ENCODE measurements at regions not wholly inside any gene's neighbourhood (a gene's known extent, or its start where the extent isn't known, plus 50 kb on each side); places are given as distances from the start of the nearest gene placed in this dataset.

DNA sequence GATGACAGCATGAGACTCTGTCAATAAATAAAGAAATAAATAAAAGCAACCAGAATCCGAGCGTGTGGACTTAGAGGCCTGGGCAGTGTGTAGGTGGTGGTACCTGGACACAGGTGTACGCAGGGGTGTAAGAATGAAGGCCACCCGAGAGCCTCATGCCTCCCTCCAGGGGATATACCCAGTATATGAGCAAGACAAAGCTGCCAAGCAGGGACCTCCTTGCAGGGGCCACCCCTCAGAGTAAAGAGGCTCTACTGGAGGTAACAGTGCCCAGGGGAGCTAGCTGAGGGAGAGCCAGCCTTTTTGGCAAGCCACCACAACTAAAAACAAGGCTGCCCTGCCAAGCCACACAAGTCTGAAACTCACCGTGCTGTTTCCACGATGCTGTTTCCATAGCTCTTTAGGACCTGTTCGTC lies 179.2 kb upstream of the RAB4A start:
- no peak overlapping the region for H3K4ac ChIP-seq (ENCODE audit: low read depth in 1 of 2, low read length in 2 of 2)
- H2BK120ac ChIP-seq (ENCODE audit: low read depth, low read length) = no peak overlapping the region
- no peak for DNase-seq
- no peaks in the 10 kb centered on the region for H3K4me1 ChIP-seq (ENCODE audit: control insufficient read depth, insufficient read depth, low read depth, low read length)
- H2BK15ac ChIP-seq (ENCODE audit: low read depth, poor library complexity, severe bottlenecking) = no peak overlapping the region
- no peak overlapping the region for H3K4me2 ChIP-seq (ENCODE audit: low read length, poor library complexity, severe bottlenecking)
- no peaks in the 10 kb centered on the region for H3K9me3 ChIP-seq (ENCODE audit: control insufficient read depth, low read length)
- no peaks in the 10 kb centered on the region for H3K36me3 ChIP-seq (ENCODE audit: control insufficient read depth in 1 of 2, insufficient read depth in 2 of 2, low read depth in 1 of 2, low read length in 2 of 2)
- H4K8ac ChIP-seq (ENCODE audit: low read length) = no peak overlapping the region
- 93% methylated on average over 7 of the region's 7 CpGs for WGBS
- no peak overlapping the region for H2AK5ac ChIP-seq (ENCODE audit: low read length, severe bottlenecking)
- no peak overlapping the region for H3K27ac ChIP-seq (ENCODE audit: low read length, poor library complexity, severe bottlenecking)
- no peak overlapping the region for H3K23ac ChIP-seq (ENCODE audit: low read length in 2 of 2)
- no peak overlapping the region for H3K18ac ChIP-seq (ENCODE audit: low read depth in 1 of 2, low read length in 2 of 2)
- H2BK5ac ChIP-seq (ENCODE audit: low read depth, low read length, poor library complexity, severe bottlenecking) = no peak overlapping the region
- no peak overlapping the region for H3K14ac ChIP-seq (ENCODE audit: low read length in 2 of 2)
- no peak overlapping the region for H2BK12ac ChIP-seq (ENCODE audit: low read length in 2 of 2)
- H2AFZ ChIP-seq (ENCODE audit: low read depth, low read length) = no peak overlapping the region
- no peak overlapping the region for H4K91ac ChIP-seq (ENCODE audit: low read length)
- H3K27me3 ChIP-seq (ENCODE audit: control insufficient read depth in 1 of 2, insufficient read depth in 1 of 2, low read length in 2 of 2) = peaks cover 32 to 38% of the 10 kb centered on the region in 2 experiments
- no peak overlapping the region for H3K4me3 ChIP-seq (ENCODE audit: insufficient read depth in 1 of 2, low read depth in 1 of 2, low read length in 2 of 2)
- H3K9ac ChIP-seq (ENCODE audit: low read length) = no peak overlapping the region
- no peaks in the 10 kb centered on the region for H3K79me1 ChIP-seq (replicated peaks; ENCODE audit: low read length, poor library complexity, severe bottlenecking)

DNA sequence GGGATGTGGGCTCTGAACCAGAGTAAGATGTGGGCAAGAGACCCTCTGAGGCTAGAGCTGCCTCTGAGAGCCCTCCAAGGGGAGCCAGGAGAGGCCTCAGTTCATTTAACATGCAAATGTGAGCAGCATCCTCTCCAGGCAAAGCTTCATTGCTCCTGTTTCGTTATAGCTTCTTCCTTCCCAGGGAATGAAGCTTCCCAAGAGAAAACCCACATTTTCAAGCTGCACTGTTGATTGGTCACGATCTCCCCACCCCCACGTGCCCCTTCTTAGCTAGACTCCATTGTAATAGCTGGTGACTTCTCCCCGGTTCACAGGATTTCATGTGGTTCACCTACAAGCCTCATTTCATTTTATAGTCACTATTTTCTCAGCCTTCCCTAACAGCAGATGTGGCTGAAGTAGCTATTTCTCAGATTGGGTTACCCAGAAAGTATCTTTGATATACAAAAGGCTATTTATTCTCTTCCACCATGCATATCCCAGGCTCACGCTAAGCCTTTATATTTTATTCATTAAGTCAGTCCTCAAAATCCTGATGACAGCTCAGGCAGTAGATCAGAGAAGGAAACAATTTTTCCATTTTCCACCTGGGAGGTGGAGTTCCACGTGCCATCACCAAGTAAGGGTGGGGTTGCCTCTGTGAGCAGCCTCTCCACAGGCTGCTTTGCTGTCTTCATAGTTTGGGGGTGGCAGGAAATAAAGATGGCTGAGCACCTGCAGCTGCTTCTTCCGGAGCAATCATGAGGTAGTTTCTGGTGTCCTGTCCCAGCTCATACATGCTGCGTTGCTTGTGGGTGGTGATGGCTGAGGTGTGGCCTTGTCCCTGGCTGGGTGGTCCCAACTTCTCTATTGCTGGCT lies 178.3 kb upstream of the RAB4A start:
- Histone ChIP-seq H2BK120ac (ENCODE audit: low read depth, low read length) (no peak overlapping the region), H3K27me3 (ENCODE audit: control insufficient read depth in 1 of 2, insufficient read depth in 1 of 2, low read length in 2 of 2) (peaks cover 32 to 47% of the 10 kb centered on the region in 2 experiments), H2BK15ac (ENCODE audit: low read depth, poor library complexity, severe bottlenecking) (no peak overlapping the region), H3K27ac (ENCODE audit: low read length, poor library complexity, severe bottlenecking) (no peak overlapping the region), H3K18ac (ENCODE audit: low read depth in 1 of 2, low read length in 2 of 2) (no peak overlapping the region), H3K4me1 (ENCODE audit: control insufficient read depth, insufficient read depth, low read depth, low read length) (no peaks in the 10 kb centered on the region), H3K79me1 (replicated peaks; ENCODE audit: low read length, poor library complexity, severe bottlenecking) (no peaks in the 10 kb centered on the region), H3K4me2 (ENCODE audit: low read length, poor library complexity, severe bottlenecking) (no peak overlapping the region), H4K8ac (ENCODE audit: low read length) (no peak overlapping the region), H2AFZ (ENCODE audit: low read depth, low read length) (no peak overlapping the region), H3K36me3 (ENCODE audit: control insufficient read depth in 1 of 2, insufficient read depth in 2 of 2, low read depth in 1 of 2, low read length in 2 of 2) (no peaks in the 10 kb centered on the region), H3K9me3 (ENCODE audit: control insufficient read depth, low read length) (no peaks in the 10 kb centered on the region), H3K4ac (ENCODE audit: low read depth in 1 of 2, low read length in 2 of 2) (no peak overlapping the region), H3K4me3 (ENCODE audit: insufficient read depth in 1 of 2, low read depth in 1 of 2, low read length in 2 of 2) (no peak overlapping the region), H2BK5ac (ENCODE audit: low read depth, low read length, poor library complexity, severe bottlenecking) (no peak overlapping the region), H3K14ac (ENCODE audit: low read length in 2 of 2) (no peak overlapping the region), H3K23ac (ENCODE audit: low read length in 2 of 2) (no peak overlapping the region), H2BK12ac (ENCODE audit: low read length in 2 of 2) (peak overlapping the region in 1 of 2 experiments; percentile 17), H4K91ac (ENCODE audit: low read length) (no peak overlapping the region), H2AK5ac (ENCODE audit: low read length, severe bottlenecking) (no peak overlapping the region), H3K9ac (ENCODE audit: low read length) (no peak overlapping the region)
- 62% methylated on average over 8 of the region's 8 CpGs for WGBS
- no peak for DNase-seq

DNA sequence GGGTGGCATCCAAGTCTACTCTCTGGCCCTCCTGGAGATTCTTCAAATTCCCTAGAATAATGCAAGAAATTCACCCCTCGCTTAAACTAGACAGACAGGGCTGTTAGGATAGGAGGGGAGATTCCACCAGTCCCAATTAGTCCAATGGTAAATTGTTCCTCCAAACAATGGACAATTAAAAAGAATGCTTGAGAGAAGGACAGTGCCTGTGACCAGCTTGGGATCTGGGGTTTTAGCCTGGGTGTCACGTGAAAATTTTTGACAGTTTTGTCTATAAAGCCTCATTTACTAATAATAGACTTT lies 177.7 kb upstream of the RAB4A start:
- H3K9me3 ChIP-seq (ENCODE audit: control insufficient read depth, low read length) = no peaks in the 10 kb centered on the region
- H3K9ac ChIP-seq (ENCODE audit: low read length) = no peak overlapping the region
- DNase-seq = no peak
- peaks cover 33 to 53% of the 10 kb centered on the region in 2 experiments for H3K27me3 ChIP-seq (ENCODE audit: control insufficient read depth in 1 of 2, insufficient read depth in 1 of 2, low read length in 2 of 2)
- H2BK15ac ChIP-seq (ENCODE audit: low read depth, poor library complexity, severe bottlenecking) = no peak overlapping the region
- H2BK5ac ChIP-seq (ENCODE audit: low read depth, low read length, poor library complexity, severe bottlenecking) = no peak overlapping the region
- H4K91ac ChIP-seq (ENCODE audit: low read length) = no peak overlapping the region
- no peaks in the 10 kb centered on the region for H3K4me1 ChIP-seq (ENCODE audit: control insufficient read depth, insufficient read depth, low read depth, low read length)
- WGBS = 80% methylated on average over 1 of the region's 2 CpGs
- no peak overlapping the region for H2BK12ac ChIP-seq (ENCODE audit: low read length in 2 of 2)
- no peak overlapping the region for H3K27ac ChIP-seq (ENCODE audit: low read length, poor library complexity, severe bottlenecking)
- H2AK5ac ChIP-seq (ENCODE audit: low read length, severe bottlenecking) = no peak overlapping the region
- no peak overlapping the region for H3K14ac ChIP-seq (ENCODE audit: low read length in 2 of 2)
- no peak overlapping the region for H3K23ac ChIP-seq (ENCODE audit: low read length in 2 of 2)
- H3K18ac ChIP-seq (ENCODE audit: low read depth in 1 of 2, low read length in 2 of 2) = no peak overlapping the region
- H3K4me3 ChIP-seq (ENCODE audit: insufficient read depth in 1 of 2, low read depth in 1 of 2, low read length in 2 of 2) = no peak overlapping the region
- H2BK120ac ChIP-seq (ENCODE audit: low read depth, low read length) = no peak overlapping the region
- no peak overlapping the region for H2AFZ ChIP-seq (ENCODE audit: low read depth, low read length)
- H3K4ac ChIP-seq (ENCODE audit: low read depth in 1 of 2, low read length in 2 of 2) = no peak overlapping the region
- H3K4me2 ChIP-seq (ENCODE audit: low read length, poor library complexity, severe bottlenecking) = no peak overlapping the region
- no peaks in the 10 kb centered on the region for H3K36me3 ChIP-seq (ENCODE audit: control insufficient read depth in 1 of 2, insufficient read depth in 2 of 2, low read depth in 1 of 2, low read length in 2 of 2)
- H3K79me1 ChIP-seq (replicated peaks; ENCODE audit: low read length, poor library complexity, severe bottlenecking) = no peaks in the 10 kb centered on the region
- H4K8ac ChIP-seq (ENCODE audit: low read length) = no peak overlapping the region

DNA sequence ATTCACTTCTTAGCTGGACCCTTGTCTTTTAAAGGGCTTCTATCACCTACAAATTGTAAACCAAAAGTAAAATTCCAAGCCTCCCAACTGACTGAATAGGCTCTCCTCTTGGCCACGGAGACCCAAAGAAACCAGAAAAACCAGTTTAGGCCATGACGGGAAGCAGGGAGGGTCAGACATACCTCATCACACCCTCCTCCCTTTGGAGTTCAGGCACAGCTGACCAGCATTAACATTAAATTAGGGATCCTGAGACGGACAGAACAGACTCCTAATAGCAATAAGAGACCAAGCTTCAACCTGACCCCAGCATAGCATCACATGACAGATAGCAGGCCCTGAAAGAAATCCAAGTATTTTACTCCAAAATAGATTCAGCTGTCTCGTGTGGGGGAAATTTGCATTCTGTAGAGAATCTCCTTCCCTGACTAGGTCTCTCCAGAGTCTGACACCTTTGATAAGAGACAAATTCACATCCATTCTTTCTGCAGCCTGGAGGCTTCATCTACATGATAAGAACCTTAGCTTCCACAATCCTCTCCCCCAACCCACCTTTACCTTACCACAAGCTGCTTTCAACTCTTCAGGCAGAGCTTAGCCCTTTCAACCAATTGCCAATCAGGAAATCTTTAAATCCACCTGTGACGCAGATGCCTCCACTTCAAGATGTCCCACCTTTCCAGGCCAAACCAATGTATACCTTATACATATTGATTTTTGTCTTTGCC lies 177.1 kb upstream of the RAB4A start:
- 76% methylated on average over 5 of the region's 5 CpGs for WGBS

More for the DNA sequence above, 177.1 kb upstream of the RAB4A start:
- no peak overlapping the region for H2BK120ac ChIP-seq (ENCODE audit: low read depth, low read length)
- no peak overlapping the region for H3K4me2 ChIP-seq (ENCODE audit: low read length, poor library complexity, severe bottlenecking)
- no peak overlapping the region for H4K91ac ChIP-seq (ENCODE audit: low read length)
- H2AFZ ChIP-seq (ENCODE audit: low read depth, low read length) = no peak overlapping the region
- H3K27ac ChIP-seq (ENCODE audit: low read length, poor library complexity, severe bottlenecking) = no peak overlapping the region
- H3K14ac ChIP-seq (ENCODE audit: low read length in 2 of 2) = no peak overlapping the region
- no peak overlapping the region for H4K8ac ChIP-seq (ENCODE audit: low read length)
- no peak for DNase-seq
- H2AK5ac ChIP-seq (ENCODE audit: low read length, severe bottlenecking) = no peak overlapping the region
- no peak overlapping the region for H3K9ac ChIP-seq (ENCODE audit: low read length)
- H3K23ac ChIP-seq (ENCODE audit: low read length in 2 of 2) = no peak overlapping the region
- H3K9me3 ChIP-seq (ENCODE audit: control insufficient read depth, low read length) = no peaks in the 10 kb centered on the region
- H3K79me1 ChIP-seq (replicated peaks; ENCODE audit: low read length, poor library complexity, severe bottlenecking) = no peaks in the 10 kb centered on the region
- H2BK15ac ChIP-seq (ENCODE audit: low read depth, poor library complexity, severe bottlenecking) = no peak overlapping the region
- no peak overlapping the region for H2BK5ac ChIP-seq (ENCODE audit: low read depth, low read length, poor library complexity, severe bottlenecking)
- no peak overlapping the region for H2BK12ac ChIP-seq (ENCODE audit: low read length in 2 of 2)
- H3K27me3 ChIP-seq (ENCODE audit: control insufficient read depth in 1 of 2, insufficient read depth in 1 of 2, low read length in 2 of 2) = peaks cover 35 to 59% of the 10 kb centered on the region in 2 experiments
- H3K4me3 ChIP-seq (ENCODE audit: insufficient read depth in 1 of 2, low read depth in 1 of 2, low read length in 2 of 2) = no peak overlapping the region
- H3K4ac ChIP-seq (ENCODE audit: low read depth in 1 of 2, low read length in 2 of 2) = no peak overlapping the region
- no peaks in the 10 kb centered on the region for H3K4me1 ChIP-seq (ENCODE audit: control insufficient read depth, insufficient read depth, low read depth, low read length)
- H3K18ac ChIP-seq (ENCODE audit: low read depth in 1 of 2, low read length in 2 of 2) = no peak overlapping the region
- no peaks in the 10 kb centered on the region for H3K36me3 ChIP-seq (ENCODE audit: control insufficient read depth in 1 of 2, insufficient read depth in 2 of 2, low read depth in 1 of 2, low read length in 2 of 2)
